Lower leg skin (tissue), 3 donors: ENCODE measurements at regions not wholly inside any gene's neighbourhood (a gene's known extent, or its start where the extent isn't known, plus 50 kb on each side); places are given as distances from the start of the nearest gene placed in this dataset.

Experiments used
- POLR2A ChIP-seq, 2 donors: fragments of 450-650 bp; IDR thresholded peaks; one replicate each; pipeline ENCODE4 v1.6.1; 2016 to 2017; ENCODE audit warnings: antibody characterized with exemption in 2 of 2, mild to moderate bottlenecking in 1 of 2, moderate library complexity in 1 of 2
- TF ChIP-seq, protein P1 (sequence below), 3 donors: fragments of 450-650 bp; IDR thresholded peaks; one replicate each; pipeline ENCODE4 v1.5.1; 2016; ENCODE audit warnings: antibody characterized with exemption in 3 of 3, mild to moderate bottlenecking in 3 of 3, moderate library complexity in 2 of 3

DNA sequence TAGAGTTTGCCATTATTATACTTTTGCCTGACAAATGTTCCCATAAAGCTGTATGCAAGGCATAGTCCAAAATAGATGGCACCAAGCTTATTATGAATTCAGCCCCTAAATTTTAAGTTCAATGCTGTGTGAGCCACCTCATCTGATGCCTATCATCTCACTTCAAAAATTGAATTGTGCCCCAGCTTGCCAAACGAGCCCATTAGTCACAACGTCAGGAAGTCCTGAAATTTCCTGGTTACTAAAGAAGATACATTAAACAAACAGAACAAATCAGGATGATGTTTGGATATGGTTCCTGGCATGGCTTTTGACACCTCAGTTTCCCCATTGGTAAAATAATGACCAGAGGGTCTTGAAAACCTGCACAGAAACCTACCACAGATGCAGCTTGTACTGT lies 147.5 kb upstream of the SOX21 start:
- no peak for TF ChIP-seq POLR2A (IDR thresholded peaks at IDR 0.05)
- TF ChIP-seq, protein P1, sequence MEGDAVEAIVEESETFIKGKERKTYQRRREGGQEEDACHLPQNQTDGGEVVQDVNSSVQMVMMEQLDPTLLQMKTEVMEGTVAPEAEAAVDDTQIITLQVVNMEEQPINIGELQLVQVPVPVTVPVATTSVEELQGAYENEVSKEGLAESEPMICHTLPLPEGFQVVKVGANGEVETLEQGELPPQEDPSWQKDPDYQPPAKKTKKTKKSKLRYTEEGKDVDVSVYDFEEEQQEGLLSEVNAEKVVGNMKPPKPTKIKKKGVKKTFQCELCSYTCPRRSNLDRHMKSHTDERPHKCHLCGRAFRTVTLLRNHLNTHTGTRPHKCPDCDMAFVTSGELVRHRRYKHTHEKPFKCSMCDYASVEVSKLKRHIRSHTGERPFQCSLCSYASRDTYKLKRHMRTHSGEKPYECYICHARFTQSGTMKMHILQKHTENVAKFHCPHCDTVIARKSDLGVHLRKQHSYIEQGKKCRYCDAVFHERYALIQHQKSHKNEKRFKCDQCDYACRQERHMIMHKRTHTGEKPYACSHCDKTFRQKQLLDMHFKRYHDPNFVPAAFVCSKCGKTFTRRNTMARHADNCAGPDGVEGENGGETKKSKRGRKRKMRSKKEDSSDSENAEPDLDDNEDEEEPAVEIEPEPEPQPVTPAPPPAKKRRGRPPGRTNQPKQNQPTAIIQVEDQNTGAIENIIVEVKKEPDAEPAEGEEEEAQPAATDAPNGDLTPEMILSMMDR (IDR thresholded peaks at IDR 0.05) = no peak
